T-helper 17 cell (primary cell): ENCODE measurements at regions not wholly inside any gene's neighbourhood (a gene's known extent, or its start where the extent isn't known, plus 50 kb on each side); places are given as distances from the start of the nearest gene placed in this dataset.
A peak's percentile ranks its signal among the peaks of the same experiment; 100 is the strongest.

Experiments
- ATAC-seq: fragments of 150-1000 bp; cut with Tn5 transposase; 2 replicates; pipeline ENCODE4 v1.10.0; 2021; ENCODE audit warnings: mild to moderate bottlenecking, moderate library complexity
- DNase-seq, 3 donors: peaks; one replicate each; pipeline versions ENCODE4 v3.0.0 to v3.0.0-alpha.2; 2020 to 2021
- H3K9me3 ChIP-seq: one replicate; pipeline ENCODE4 v1.7.0; 2013; ENCODE audit warnings: low read length, mild to moderate bottlenecking; ENCODE audit not compliant: control insufficient read depth, poor library complexity, severe bottlenecking
- H3K27ac Mint-ChIP-seq: one replicate; pipeline ENCODE4 v1.8.0; 2022; ENCODE audit warnings: mild to moderate bottlenecking, moderate library complexity, mixed read lengths
- H3K27me3 Mint-ChIP-seq: one replicate; pipeline ENCODE4 v1.8.0; 2022; ENCODE audit warnings: mixed read lengths
- H3K36me3 Mint-ChIP-seq: one replicate; pipeline ENCODE4 v1.8.0; 2022; ENCODE audit warnings: low read depth, mixed read lengths
- H3K4me1 Mint-ChIP-seq: one replicate; pipeline ENCODE4 v1.8.0; 2022; ENCODE audit warnings: mild to moderate bottlenecking, mixed read lengths
- H3K4me3 Mint-ChIP-seq: one replicate; pipeline ENCODE4 v1.8.0; 2022; ENCODE audit warnings: mild to moderate bottlenecking, moderate library complexity, mixed read lengths

DNA sequence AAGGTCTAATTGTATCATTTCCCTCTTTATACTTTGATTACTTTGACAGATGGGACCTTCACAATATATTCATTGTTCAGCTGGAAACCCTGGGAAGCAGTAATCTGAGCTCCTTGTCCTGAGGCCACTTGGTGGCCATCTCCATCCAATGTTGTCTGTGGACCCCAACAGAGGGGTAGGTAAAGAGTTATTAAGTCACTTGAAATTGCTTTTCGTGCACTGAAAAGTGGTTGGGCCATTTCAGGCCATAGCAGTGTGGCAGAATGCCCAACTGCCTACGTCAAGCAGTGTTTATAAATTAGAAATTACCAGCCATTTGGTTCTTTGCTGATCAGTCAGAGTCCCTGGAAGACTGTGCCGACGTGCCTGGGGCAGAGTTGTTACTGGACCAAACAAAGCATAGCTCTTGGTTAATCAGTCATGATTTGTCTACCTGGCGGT lies 308.3 kb upstream of the USP25 start:
- peaks cover 13% of the 10 kb centered on the region for H3K4me1 Mint-ChIP-seq
- H3K27me3 Mint-ChIP-seq: no peaks in the 10 kb centered on the region
- no peak overlapping the region for H3K27ac Mint-ChIP-seq
- H3K4me3 Mint-ChIP-seq: no peak overlapping the region
- no peaks in the 10 kb centered on the region for H3K9me3 ChIP-seq
- DNase-seq: no peak
- H3K36me3 Mint-ChIP-seq: peaks cover 2% of the 10 kb centered on the region
- ATAC-seq: no peak

GRCh38 chr21:15421947-15422346 lies 307.8 kb upstream of the USP25 start:
- H3K9me3 ChIP-seq: no peaks in the 10 kb centered on the region
- H3K36me3 Mint-ChIP-seq: peaks cover 2% of the 10 kb centered on the region
- no peak for ATAC-seq

GRCh38 chr21:15422783-15423182 lies 307.0 kb upstream of the USP25 start:
- Mint-ChIP-seq H3K27ac (no peak overlapping the region), H3K36me3 (peaks cover 2% of the 10 kb centered on the region), H3K27me3 (no peaks in the 10 kb centered on the region), H3K4me3 (no peak overlapping the region), H3K4me1 (peaks cover 13% of the 10 kb centered on the region)
- H3K9me3 ChIP-seq: no peaks in the 10 kb centered on the region
- ATAC-seq: peak; percentile 28
- DNase-seq: no peak

More at GRCh38 chr21:15421947-15422346, 307.8 kb upstream of the USP25 start:
- Mint-ChIP-seq H3K4me1 (peaks cover 13% of the 10 kb centered on the region), H3K27ac (no peak overlapping the region), H3K27me3 (no peaks in the 10 kb centered on the region), H3K4me3 (no peak overlapping the region)
- DNase-seq: no peak

DNA sequence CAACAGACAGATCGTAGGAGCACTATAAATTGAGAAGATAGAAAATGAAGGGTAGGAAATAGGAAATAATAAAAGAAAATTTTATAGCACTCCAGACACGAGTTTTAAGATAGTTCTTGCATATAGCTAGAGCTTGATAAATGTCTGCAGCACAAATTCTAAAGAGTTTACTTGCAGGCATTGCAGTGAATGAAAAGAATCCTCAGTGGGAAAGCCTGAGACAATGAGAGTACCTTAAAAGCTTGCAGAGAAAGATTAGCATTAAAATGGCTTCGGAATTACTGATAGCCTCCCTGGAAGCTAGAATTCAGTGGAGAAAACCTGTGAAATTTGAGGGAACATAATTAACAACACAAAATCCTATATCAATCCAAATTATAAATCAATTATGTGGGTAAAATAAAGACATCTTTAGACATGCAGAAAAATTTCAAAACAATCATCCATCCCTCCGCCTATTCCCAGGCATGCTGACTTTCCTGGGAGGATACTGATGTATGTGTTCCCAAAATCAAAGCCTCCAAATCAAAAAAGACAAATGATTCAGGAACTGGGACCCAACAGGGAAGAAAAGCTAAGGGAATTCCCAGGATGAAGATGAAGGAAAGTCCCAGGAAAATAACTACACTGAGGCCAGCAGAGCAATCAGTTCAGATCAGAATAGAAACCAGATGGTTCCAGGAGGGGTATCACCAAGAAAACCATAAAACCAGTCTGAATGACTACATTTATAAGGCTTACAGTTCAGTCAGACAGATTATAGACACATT lies 305.9 kb upstream of the USP25 start:
- DNase-seq (no peak), ATAC-seq (no peak)
- Mint-ChIP-seq H3K4me1 (peaks cover 13% of the 10 kb centered on the region), H3K27ac (no peak overlapping the region), H3K36me3 (peaks cover 2% of the 10 kb centered on the region), H3K4me3 (no peak overlapping the region), H3K27me3 (no peaks in the 10 kb centered on the region)
- H3K9me3 ChIP-seq: no peaks in the 10 kb centered on the region

GRCh38 chr21:15425049-15425448 lies 304.7 kb upstream of the USP25 start:
- H3K4me3 Mint-ChIP-seq: no peak overlapping the region

DNA sequence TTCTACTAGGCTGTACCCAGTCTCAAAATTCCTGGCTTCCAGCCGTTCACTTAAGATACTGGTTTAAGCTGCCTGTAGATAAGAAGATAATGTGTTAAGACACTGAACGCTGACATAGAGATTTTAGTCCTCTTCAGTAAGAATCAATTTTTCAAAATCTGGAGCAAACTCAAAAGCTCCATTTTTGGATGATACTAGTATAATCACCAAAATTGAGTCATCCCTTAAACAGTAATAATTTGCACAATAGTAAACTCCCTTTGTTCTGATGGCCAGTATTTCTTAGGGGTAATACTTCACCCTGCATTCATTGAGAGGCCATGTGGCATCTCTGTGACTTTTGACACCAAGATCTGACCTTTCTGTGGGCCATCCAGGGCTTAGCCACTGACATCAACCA lies 299.8 kb upstream of the USP25 start:
- no peak for DNase-seq
- no peaks in the 10 kb centered on the region for H3K9me3 ChIP-seq
- no peak overlapping the region for H3K27ac Mint-ChIP-seq
- H3K4me1 Mint-ChIP-seq: peaks cover under 1% of the 10 kb centered on the region
- H3K27me3 Mint-ChIP-seq: no peaks in the 10 kb centered on the region
- no peak overlapping the region for H3K4me3 Mint-ChIP-seq
- no peaks in the 10 kb centered on the region for H3K36me3 Mint-ChIP-seq
- ATAC-seq: no peak

More at GRCh38 chr21:15425049-15425448, 304.7 kb upstream of the USP25 start:
- H3K4me1 Mint-ChIP-seq: peaks cover 13% of the 10 kb centered on the region
- H3K9me3 ChIP-seq: no peaks in the 10 kb centered on the region
- H3K27me3 Mint-ChIP-seq: no peaks in the 10 kb centered on the region
- DNase-seq: no peak
- peak; percentile 27 for ATAC-seq
- H3K27ac Mint-ChIP-seq: peak overlapping the region; percentile 1
- H3K36me3 Mint-ChIP-seq: peaks cover 2% of the 10 kb centered on the region

GRCh38 chr21:15430577-15430976 lies 299.2 kb upstream of the USP25 start:
- Mint-ChIP-seq H3K27me3 (no peaks in the 10 kb centered on the region), H3K4me1 (no peaks in the 10 kb centered on the region), H3K4me3 (no peak overlapping the region), H3K27ac (no peak overlapping the region), H3K36me3 (no peaks in the 10 kb centered on the region)
- ATAC-seq: no peak
- no peak for DNase-seq
- no peaks in the 10 kb centered on the region for H3K9me3 ChIP-seq

- Mint-ChIP-seq H3K4me1 (no peaks in the 10 kb centered on the region), H3K36me3 (no peaks in the 10 kb centered on the region), H3K27ac (no peak overlapping the region), H3K4me3 (no peak overlapping the region), H3K27me3 (no peaks in the 10 kb centered on the region)
- H3K9me3 ChIP-seq: no peaks in the 10 kb centered on the region
- DNase-seq (no peak), ATAC-seq (no peak)
Observed at GRCh38 chr21:15431053-15431452, 298.7 kb upstream of the USP25 start.

DNA sequence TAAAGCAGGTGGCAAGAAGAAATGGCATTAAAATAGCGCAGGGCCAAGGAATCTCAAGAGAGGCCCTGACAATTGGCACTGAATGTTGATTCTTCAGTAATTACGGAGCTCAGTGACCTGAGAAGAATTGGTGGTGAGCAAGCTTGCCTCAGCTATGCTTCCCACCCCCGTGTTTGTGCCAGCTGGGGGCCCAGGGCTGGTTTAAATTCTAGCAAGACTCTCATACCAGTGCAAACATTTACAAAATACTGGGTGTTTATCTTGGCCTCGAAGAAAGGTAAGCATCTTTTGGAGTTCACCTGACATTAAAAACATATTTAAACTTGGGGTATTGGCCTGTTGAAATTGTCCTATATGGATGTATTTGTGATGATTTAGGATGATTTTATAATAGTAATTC lies 296.7 kb upstream of the USP25 start:
- DNase-seq (no peak), ATAC-seq (no peak)
- Mint-ChIP-seq H3K4me3 (no peak overlapping the region), H3K27ac (no peak overlapping the region), H3K4me1 (no peaks in the 10 kb centered on the region), H3K27me3 (no peaks in the 10 kb centered on the region), H3K36me3 (no peaks in the 10 kb centered on the region)
- H3K9me3 ChIP-seq: no peaks in the 10 kb centered on the region

- H3K27ac Mint-ChIP-seq: no peak overlapping the region
Observed at GRCh38 chr21:15434163-15434905, 295.4 kb upstream of the USP25 start.

DNA sequence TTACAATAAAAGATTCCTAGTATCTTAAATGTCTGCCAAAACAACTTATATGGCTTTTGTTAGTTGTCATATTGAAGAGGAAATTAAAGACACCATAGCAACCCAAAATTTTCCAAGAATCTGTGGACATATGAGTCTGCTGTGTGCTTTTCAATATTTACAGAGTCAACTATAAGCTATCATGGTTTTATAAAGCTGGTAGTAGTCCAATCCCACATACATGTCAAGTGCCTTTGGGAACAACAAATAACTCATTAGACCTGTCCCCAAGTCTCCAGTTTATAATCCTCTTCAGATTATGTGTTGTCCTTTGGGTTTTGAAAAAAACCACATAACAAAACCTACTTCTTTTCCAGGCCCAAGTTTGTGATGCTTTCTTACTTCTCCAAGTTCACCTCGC lies 293.8 kb upstream of the USP25 start:
- Mint-ChIP-seq H3K4me1 (peaks cover 5% of the 10 kb centered on the region), H3K27me3 (no peaks in the 10 kb centered on the region), H3K36me3 (no peaks in the 10 kb centered on the region), H3K27ac (no peak overlapping the region), H3K4me3 (no peak overlapping the region)
- DNase-seq (no peak), ATAC-seq (no peak)
- no peaks in the 10 kb centered on the region for H3K9me3 ChIP-seq

More at GRCh38 chr21:15434163-15434905, 295.4 kb upstream of the USP25 start:
- ATAC-seq (no peak), DNase-seq (no peak)
- Mint-ChIP-seq H3K4me3 (no peak overlapping the region), H3K4me1 (peaks cover 2% of the 10 kb centered on the region), H3K27me3 (no peaks in the 10 kb centered on the region), H3K36me3 (no peaks in the 10 kb centered on the region)
- H3K9me3 ChIP-seq: no peaks in the 10 kb centered on the region

GRCh38 chr21:15437883-15438282 lies 291.9 kb upstream of the USP25 start:
- H3K27me3 Mint-ChIP-seq: no peaks in the 10 kb centered on the region
- ATAC-seq (no peak), DNase-seq (no peak)
- no peaks in the 10 kb centered on the region for H3K36me3 Mint-ChIP-seq
- no peak overlapping the region for H3K4me3 Mint-ChIP-seq
- no peak overlapping the region for H3K27ac Mint-ChIP-seq
- peaks cover 5% of the 10 kb centered on the region for H3K4me1 Mint-ChIP-seq
- no peaks in the 10 kb centered on the region for H3K9me3 ChIP-seq

GRCh38 chr21:15439726-15440125 lies 290.1 kb upstream of the USP25 start:
- Mint-ChIP-seq H3K4me3 (no peak overlapping the region), H3K4me1 (peaks cover 7% of the 10 kb centered on the region), H3K27ac (no peak overlapping the region), H3K36me3 (no peaks in the 10 kb centered on the region), H3K27me3 (no peaks in the 10 kb centered on the region)
- no peaks in the 10 kb centered on the region for H3K9me3 ChIP-seq
- DNase-seq (no peak), ATAC-seq (no peak)
